IPS DF 19.7 (cell line): ENCODE measurements at regions not wholly inside any gene's neighbourhood (a gene's known extent, or its start where the extent isn't known, plus 50 kb on each side); places are given as distances from the start of the nearest gene placed in this dataset.

Experiments used
- DNase-seq: peaks from one replicate; pipeline ENCODE4 v3.0.0-alpha.2; 2013; ENCODE audit warnings: low read depth, low spot score

GRCh38 chr4:53816561-53816960 is 225.3 kb upstream of the LNX1 start:
- DNase-seq, result no peak

- no peak for DNase-seq
These were observed 224.0 kb upstream of the LNX1 start for GRCh38 chr4:53815281-53815680.

- DNase-seq, result no peak
These were observed 222.7 kb upstream of the LNX1 start for GRCh38 chr4:53813998-53814397.

- no peak for DNase-seq
These were observed 219.4 kb upstream of the LNX1 start for GRCh38 chr4:53810643-53811042.

- no peak for DNase-seq
These were observed 218.5 kb upstream of the LNX1 start for GRCh38 chr4:53809816-53810215.

GRCh38 chr4:53805291-53805690 is 214.0 kb upstream of the LNX1 start:
- DNase-seq, result no peak

GRCh38 chr4:53804719-53805118 is 213.4 kb upstream of the LNX1 start:
- DNase-seq, result peak; percentile 5

DNA sequence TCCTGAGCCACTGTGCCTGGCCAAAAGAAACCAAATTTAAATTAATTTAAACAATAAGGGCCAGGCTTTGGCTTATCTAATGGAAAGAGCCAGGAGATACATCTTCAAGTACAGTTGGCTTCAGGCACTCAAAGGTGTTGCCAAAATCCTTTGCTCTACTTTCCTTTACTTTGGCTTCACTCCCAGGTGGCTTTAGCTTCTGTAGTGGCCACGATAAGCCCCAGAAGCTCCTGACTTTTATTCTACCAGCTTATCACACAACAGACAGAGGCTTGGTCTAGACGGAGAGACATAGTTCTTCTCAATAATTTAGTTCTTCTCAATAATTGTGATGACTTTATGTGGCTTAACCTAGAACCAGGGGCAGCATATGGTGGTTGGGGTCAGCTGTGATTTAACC is 211.2 kb upstream of the LNX1 start:
- no peak for DNase-seq

DNA sequence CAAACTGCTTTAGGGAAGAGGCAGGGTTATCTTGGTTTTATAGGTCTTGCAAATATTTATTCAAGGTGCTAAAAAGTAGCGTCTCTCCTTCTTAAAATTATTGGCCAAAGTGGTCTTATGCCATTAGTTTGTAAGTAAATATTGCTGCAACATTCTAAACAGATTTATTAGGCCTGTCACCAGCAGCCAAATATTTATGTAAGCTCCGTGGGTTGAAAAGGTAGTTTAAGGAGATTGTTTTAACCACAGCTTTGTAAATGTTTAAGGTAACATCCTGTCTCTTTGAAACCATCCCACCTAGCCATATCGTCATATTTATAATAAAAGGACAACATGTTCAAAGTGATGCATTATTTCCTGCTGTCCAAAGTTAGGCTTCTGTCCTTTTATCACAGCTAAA is 210.1 kb upstream of the LNX1 start:
- DNase-seq, result no peak

DNA sequence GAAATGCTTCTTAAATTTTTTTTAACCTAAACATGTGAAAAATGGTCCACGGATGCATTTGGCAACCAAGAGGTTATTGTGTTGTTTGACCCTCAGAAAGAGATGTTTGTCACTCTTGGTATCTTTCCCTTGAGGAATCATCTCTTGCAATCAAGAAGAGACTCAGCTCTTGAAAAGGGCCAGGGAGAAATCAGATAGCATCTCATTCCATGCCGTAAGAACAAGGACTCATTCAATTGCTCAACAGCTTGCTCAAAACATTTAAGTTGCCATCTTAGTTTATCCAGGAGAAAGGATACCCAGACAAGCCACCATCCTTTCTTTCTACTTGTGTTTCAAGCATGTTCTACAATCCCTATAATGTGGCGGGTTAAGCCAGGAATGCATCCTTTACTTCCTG is 209.5 kb upstream of the LNX1 start:
- DNase-seq, result no peak

DNA sequence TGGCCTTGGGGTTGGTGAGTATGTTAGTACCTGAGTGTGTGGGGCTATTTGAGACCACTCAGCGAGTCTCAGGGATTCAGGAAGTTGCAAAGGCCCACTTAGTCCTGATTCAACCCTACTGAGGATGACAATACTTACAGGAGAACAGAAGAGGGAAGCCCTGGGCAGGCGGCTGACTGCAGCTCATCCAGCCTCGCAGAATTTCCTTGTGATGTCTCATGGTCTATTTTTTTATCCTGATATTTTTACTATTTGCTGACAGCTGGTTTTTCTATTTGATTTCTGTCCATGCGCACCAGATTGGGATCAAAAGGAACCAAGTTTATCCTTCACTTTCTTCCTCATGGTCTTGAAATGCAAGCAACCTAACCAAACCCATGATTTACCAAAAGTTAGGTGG is 201.8 kb upstream of the LNX1 start:
- DNase-seq, result no peak

GRCh38 chr4:53790286-53790685 is 199.0 kb upstream of the LNX1 start:
- DNase-seq, result no peak

DNA sequence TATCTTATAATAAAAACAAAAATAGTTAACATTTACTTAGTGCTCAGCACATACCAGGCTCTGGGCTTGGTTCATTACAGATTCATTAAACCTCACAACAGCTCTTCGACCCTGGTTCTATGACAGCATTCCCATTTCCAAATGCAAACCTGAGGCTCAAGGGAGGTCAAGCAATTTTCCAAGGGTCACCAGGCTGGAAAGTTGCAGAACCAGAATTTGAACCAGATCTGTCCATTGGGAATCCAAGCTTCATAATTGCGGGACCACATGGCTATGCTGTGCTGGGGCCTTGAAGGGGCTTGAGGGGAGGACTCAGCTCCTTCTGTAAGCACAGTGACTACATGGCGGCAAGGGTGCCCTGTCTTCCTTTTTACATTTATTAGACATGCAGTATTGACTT is 197.3 kb upstream of the LNX1 start:
- DNase-seq, result no peak

GRCh38 chr4:53788011-53788410 is 196.7 kb upstream of the LNX1 start:
- DNase-seq, result no peak

GRCh38 chr4:53786632-53787031 is 195.3 kb upstream of the LNX1 start:
- DNase-seq, result no peak

- no peak for DNase-seq
These were observed 194.7 kb upstream of the LNX1 start for GRCh38 chr4:53785996-53786395.

DNA sequence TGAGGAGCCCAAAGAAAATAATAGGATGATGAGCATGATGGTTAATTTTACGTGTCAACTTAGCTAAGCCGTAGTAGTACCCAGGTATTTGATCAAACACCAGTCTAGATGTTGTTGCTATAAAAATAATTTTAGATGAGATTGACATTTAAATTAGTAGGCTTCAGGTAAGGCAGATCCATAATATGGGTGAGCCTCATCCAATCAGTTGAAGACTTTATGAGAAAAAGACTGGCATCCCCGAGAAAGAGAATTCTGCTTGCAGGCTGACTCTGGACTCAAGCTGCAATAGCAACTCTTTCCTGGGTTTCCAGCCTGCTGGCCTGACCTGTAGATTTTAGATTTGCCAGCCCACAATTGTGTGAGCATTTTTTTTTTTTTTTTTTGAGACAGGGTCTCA is 192.8 kb upstream of the LNX1 start:
- no peak for DNase-seq

GRCh38 chr4:53783208-53783859 is 192.0 kb upstream of the LNX1 start:
- no peak for DNase-seq

GRCh38 chr4:53782458-53782845 is 191.2 kb upstream of the LNX1 start:
- no peak for DNase-seq

- DNase-seq, result no peak
These were observed 190.6 kb upstream of the LNX1 start for GRCh38 chr4:53781629-53782457.

GRCh38 chr4:53780736-53781400 is 189.6 kb upstream of the LNX1 start:
- no peak for DNase-seq

- no peak for DNase-seq
These were observed 187.7 kb upstream of the LNX1 start for GRCh38 chr4:53779025-53779424.

- DNase-seq, result no peak
These were observed 186.9 kb upstream of the LNX1 start for GRCh38 chr4:53778155-53778554.
